ENCODE measurements at regions not wholly inside any gene's neighbourhood (a gene's known extent, or its start where the extent isn't known, plus 50 kb on each side); places are given as distances from the start of the nearest gene placed in this dataset.

DNA sequence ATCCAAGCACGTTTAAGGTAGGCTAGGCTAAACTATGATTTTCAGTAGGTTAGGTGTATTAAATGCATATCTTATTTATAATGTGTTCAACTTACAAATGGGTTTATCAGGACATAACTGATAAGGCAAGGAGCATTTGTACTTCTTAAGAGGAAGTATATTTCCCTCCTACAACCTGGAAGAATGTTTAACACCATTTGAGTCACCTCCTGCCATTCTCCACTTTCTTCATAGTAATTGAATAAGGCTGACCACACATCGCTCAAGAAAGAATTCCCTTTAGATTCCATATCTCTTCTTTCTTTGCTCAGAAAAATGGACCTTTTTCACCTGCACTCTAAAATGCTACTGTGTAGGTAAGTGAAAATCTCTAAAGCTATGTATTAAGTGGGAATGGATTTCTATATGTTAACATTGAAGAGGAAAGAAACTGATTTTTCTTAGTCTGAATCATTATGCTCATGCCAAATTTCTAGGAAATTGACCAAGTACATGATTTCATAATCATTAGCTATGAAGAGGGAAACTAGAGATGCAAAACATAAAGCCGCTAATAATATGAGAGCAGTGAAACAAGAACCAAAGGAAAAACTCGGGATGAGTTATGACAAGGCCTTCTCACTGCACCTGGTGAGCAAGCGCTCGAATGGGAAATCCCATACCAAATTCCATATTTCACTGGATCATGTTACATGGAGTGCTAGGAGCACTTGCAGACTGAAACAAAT lies 210.4 kb downstream of the ALDH8A1 start:
- DNase-seq (ENCODE audit: low read depth), result peak; percentile 59

DNA sequence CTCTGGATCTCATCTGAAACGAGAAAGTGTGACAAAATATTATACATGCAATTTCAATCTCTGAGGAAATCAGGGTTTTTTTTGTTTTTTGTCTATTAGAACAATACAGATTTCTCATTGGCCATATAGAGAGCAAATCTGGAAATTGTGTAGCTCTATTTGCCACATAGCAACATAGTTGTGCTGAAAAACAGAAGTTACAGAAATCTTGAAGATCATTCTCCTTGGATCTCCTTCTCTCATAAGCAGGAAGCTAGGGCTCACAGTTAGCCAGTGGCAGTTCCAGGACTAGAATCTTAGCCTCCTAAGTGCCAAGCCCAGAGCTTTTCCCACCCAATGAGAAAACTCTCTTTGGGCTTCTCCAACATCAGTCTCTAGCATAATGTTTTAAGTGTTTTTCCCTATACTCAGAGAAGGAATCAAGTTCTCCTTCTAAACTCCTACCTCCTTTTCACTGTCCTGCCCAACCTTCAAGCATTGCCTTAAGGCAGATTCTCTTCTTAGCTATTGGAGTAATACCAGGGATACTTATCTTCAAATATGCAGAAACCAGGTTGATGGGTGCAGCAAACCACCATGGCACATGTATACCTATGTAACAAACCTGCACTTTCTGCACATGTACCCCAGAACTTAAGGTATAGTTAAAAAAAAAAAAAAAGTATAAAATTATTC lies 211.6 kb downstream of the ALDH8A1 start:
- DNase-seq (ENCODE audit: low read depth), result no peak

DNA sequence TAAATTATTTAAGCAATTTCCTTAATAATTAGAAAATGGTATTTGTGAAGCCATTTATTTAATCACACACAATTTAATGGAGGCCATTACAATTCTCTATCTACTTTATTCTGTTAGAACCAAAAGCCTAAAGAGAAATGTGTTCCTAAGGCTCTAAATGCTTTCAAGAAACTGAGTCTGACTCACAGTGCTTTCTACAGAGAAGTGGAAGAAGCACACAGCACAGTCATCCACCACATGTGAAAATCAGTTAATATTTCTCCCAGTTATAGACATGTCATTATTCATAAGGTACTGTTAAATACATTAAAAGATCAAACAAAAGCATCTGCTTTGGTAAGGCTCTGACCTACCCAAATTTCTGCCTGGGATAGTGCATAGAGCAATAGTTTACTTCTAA lies 214.4 kb downstream of the ALDH8A1 start:
- no peak for DNase-seq (ENCODE audit: low read depth)

DNA sequence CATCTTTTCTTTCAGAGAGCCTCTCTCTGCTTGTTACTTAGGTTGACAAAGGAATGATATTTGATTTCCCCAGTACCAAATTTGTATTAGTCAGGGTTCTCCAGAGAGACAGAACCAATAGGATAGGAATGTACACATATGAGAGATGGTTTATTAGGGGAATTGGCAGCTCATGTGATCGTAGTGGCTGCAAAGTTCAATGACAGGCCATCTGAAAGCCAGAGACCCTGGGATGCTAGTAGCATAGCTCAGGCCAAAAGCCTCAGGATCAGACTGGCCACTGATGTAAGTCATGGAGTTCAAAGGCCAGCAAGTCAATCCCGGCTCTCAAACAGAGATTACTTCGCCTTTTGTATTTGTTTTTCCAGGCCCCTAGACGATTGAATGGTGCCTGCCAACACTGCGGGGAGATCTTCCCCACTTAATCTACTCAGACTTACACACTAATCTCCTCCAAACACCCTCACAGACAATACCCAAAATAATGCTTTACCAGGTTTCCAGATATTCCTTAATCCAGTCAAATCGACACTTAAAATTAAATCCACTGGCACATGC lies 215.5 kb downstream of the ALDH8A1 start:
- no peak for DNase-seq (ENCODE audit: low read depth)

DNA sequence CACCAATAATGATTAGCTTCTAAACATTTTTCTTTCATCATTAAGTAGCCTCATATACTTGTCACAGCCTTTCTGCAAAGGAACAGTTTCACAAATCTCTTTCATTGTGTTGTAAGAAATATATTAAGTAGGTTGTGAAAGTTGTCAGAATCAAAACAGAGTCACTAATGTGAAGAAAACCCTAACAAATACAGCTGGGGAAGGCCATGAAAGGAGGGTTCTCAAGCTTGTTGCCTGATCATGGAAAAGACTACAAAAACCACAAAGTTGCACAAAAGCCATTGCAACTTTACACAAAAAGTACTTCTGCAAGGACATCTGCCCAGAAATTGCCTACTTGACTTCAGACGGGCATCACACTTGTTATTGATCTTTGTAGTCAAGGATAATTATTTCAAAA lies 216.1 kb downstream of the ALDH8A1 start:
- peak; percentile 39 for DNase-seq (ENCODE audit: low read depth)

DNA sequence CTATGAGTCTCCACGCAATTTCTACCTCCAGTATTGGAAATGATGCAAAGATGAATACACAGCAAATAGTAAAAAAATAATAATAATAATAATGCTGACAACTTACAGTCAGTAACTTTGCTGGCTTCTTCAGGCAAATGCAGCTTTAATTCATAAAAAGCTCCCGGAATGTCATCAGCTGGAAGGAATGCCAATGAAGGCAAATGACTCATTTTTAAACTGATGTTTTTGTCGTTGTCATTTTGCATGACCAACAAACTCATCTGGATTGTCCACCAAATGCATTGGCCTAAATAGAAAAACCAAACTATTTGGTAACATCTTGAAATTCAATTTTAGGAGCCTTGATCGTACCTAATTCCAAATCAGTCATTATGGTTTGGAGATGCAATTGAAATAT lies 217.1 kb downstream of the ALDH8A1 start:
- no peak for DNase-seq (ENCODE audit: low read depth)

DNA sequence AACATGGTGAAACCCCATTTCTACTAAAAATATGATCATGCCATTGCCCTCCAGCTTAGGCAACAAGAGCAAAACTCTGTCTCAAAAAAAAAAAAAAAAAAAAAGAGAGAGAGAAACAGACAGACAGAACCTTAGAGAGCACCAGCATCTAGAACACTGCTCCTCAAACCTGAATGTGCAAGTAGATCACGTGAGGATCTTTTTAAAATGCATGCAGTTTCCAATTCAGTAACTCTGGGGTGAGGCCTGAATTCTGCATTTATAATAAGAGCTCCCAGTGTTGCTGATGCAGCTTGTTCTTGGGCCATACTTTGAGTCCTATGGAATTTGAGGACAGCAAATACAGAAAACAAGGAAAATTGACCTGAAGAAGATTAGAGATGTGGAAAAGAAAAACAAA lies 218.3 kb downstream of the ALDH8A1 start:
- no peak for DNase-seq (ENCODE audit: low read depth)

DNA sequence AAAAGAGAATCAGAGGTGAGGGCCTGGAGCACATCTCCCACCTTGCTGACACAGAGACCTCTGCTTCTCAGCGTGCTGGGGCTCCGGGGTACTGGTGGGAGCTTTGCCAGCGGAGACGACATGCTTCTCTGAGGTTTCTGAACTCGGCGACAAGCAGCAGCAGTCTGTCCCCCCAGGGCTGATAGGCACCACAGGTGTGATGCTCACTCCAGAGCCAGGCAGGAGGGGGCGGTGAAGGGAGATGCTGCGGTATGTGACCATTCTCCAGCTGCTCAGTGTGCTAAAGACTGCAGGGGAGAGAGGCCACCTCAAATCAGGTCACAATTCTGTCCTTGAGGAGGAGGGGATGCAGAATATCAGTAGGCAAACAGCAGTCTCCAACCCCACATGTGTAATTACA lies 219.9 kb downstream of the ALDH8A1 start:
- DNase-seq (ENCODE audit: low read depth), result no peak

DNA sequence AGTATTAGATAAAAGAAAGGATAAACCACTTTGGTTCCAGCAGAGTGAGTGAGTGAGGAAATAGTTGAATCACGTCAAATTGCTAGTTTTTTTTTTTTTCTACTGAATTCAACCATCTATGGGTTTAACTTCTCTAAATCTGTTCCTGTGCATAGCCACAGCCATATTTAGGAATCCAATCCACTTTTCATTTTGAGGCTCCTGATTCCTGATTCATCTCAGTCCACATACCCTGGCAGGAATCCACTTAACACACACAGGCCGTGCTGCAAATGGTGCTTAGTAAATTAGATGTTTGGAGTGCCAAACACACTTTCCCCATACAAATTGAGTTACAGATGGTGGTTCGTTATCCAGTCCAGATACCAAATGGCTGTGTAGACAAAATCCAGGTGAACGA lies 220.3 kb downstream of the ALDH8A1 start:
- DNase-seq (ENCODE audit: low read depth), result no peak

DNA sequence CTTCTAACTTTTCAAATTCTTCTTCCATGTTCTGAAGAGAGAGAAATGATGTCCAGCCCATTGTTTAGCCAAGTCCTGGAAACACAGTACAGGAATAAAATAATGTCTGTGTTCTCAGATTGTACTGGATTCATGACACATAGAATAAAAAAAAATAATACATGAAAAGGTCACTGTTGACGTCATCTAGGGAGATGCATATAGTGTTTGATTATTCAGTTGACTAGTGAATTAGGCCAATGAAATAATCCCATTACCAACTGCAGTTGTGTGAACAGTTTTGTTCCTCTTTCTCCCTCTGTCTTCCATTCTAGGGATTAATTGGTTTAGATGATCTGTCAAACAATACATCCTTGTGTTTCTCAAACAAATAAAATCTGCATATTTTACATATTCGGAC lies 222.8 kb downstream of the ALDH8A1 start:
- DNase-seq (ENCODE audit: low read depth), result no peak

DNA sequence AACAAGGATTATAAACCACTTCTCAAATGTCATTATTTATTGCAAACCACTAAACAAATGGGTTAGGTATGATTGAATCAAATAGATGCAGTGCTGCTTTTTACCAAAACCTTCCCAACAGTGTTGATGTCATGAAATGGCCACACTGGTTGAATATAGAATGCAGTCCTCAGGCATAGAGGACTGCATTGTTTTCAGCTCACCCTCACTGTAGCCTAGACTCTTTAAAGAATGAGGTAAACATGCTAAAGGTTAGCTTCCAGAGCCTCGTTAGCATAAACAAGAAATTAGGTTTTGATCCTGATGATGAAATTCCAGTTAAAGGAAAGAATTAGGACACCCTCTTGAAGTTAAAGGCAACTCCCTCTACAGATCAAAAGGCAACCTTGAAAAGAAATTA lies 224.3 kb downstream of the ALDH8A1 start:
- DNase-seq (ENCODE audit: low read depth), result no peak

DNA sequence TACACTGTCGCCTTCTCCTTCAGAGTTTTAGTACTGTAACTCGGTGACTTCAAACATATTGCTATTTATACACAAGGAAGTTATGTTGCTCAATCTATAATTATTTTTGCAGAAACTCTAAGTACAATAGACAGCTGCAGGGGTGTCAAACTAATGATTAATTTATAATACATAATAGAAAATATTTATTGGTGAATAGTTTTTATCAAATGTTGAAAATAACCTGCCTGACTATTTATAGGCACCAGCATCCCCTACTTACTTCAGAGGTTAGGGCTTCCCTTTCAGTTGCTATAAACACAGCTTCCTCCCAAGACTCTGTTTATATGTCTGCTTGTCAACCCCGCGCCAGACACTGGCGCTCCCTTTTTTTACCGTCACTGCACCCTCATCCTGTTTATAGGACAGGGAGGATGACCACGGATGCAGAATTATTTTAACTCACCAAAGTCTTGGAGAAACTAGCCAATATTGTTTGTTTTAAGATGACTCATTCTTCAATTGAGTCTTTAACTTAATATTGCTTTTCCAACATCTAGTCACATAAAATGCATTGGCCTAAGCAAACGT lies 225.0 kb downstream of the ALDH8A1 start:
- peak; percentile 59 for DNase-seq (ENCODE audit: low read depth)

DNA sequence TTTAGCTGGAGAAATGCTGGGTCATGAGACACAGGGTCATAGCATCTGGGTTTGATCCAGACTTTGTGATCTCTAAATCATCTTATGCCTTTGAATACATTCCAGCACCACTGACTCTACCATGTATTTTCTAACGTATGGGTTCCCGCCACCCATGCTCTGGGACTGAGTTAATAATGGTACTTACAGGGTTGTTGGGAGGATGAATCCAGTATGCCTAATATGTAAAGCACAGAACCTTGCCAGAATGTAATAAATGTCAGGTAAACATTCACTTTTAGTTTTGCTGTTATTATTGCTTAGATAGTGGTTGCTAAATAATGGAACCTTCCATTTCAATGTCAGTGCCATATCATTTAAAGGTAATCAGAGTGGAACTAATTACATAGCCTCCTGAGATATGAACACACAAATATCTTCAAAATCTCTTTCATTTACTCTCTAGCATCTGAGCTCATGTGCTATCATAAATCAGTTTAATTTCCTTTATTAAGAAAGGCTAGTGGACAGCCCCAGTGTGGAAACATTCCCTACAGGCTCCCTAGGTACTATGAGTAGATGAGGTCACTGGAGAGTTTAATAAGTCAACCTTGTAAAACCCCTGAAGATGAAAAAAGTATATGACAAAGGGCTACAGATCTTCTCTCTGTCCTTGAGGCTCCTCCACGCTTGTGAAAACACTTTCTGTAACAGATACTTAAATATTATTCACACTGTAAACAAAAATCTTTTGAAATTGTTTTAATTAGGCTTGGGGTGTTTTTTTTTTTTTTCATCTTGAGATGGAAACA lies 226.6 kb downstream of the ALDH8A1 start:
- DNase-seq (ENCODE audit: low read depth), result peak; percentile 56

DNA sequence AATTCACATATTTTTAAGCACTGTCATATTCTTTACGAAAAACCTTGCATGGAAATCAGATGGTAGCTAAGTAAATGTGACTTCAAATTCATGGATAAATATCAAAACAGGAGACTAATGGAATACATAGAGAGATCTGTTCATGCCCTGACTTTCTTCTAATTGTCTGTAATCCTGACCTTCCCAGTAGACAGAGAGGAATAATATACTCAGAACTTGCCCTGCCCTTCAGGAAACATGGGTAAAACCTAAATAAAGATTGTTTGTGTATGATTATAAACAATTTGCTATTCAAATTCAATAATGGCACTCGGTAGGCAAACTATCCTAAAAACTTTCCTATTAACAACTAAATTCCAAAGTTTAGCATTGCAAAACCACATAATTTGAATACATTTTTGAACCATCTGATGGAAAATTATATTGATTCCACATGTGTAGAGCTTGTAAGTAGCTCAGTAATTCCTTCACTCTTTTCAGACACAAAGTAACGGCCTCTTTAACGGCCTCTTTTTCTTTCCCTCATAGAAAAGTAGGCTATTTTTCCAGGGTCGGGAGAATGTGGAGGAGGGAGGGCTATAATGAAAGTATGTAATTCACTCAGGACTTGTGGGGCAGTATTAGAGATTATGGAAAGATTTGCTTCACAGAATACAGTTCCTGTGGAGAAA lies 227.6 kb downstream of the ALDH8A1 start:
- peak; percentile 76 for DNase-seq (ENCODE audit: low read depth)

DNA sequence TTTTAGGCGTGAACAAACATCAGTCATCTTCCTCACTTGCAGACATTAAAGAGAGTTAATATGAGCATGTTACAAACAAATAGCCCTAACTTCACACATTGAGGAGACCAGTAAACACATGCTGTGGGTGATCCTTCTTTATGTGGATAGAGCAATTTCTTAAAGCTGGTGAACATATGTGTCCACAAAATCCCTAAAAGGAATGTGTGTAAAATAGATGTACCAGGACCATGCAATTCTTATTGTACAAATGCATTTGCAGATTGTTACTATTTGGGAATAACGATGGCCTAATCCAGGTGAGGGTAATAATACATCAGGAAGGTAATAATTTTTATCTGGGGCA lies 228.9 kb downstream of the ALDH8A1 start:
- peak; percentile 14 for DNase-seq (ENCODE audit: low read depth)

DNA sequence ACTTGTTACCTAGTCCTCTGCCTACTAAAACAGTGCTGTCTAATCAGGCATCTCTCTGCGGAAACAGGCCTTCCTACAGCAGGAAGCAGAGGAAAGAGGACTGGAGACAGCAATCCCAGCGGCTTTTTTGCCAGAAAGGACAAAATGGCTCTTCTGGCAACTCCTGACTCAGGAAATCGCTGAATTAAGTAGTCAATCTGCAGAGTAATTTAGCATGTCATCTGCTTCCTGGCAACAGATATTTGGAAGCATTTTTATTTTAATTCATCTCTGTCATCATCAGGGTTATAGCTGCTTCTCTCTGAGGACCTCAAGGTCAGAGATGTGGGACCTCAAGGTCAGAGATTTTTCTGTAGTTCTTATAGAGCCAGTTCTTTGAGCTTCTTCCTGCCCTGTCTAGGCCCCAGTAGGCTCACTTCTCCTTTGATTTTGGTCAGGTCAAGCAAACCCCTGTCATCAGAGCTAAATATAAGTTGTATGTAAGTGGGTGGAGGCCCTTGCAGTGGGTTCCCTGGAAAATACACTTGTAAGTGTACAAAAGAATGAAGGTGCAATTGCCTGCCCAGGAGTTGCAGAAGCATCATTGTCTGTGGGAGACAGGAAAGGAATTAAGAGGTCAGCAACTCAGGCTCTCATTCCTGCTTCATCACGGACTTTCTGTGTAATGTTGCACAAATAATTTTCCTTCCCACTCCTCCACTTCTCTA lies 229.4 kb downstream of the ALDH8A1 start:
- DNase-seq (ENCODE audit: low read depth), result peak; percentile 20

DNA sequence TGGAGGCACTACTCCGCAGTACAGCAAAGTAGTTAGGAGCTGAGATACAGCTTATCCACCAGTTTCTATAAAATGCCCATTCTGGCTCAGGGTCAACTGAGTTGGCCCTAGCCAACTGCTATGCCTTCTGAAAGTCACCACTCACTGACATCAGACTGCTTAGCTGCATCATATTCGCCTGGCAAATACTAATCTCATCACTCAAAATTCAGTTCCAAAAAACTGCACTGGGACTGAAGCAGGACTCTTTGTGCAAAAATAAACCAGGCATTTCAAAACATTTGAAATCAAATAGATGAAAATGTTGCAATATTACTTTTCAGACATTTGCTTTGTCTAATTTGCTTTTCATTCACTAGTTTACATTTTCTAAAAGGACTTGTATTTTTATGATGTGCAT lies 230.0 kb downstream of the ALDH8A1 start:
- peak; percentile 48 for DNase-seq (ENCODE audit: low read depth)

DNA sequence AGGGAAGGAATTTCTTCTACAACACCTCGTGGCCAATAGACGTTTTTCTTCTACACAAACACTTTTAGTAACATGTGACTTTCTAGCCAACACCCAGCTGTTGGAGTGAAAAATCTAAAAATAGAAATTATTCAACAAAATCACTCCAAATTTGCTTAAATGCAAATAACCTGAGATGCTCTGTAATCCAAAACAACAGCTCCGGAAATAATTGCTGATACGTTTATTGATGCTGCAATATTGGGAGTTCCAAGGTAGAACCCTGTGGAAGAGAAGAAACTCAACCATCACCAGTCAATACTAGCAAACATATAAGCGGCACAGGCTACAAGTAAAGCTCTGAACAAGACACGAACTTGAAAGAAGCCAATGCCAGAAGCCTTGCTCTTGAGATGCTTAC lies 230.6 kb downstream of the ALDH8A1 start:
- no peak for DNase-seq (ENCODE audit: low read depth)

DNA sequence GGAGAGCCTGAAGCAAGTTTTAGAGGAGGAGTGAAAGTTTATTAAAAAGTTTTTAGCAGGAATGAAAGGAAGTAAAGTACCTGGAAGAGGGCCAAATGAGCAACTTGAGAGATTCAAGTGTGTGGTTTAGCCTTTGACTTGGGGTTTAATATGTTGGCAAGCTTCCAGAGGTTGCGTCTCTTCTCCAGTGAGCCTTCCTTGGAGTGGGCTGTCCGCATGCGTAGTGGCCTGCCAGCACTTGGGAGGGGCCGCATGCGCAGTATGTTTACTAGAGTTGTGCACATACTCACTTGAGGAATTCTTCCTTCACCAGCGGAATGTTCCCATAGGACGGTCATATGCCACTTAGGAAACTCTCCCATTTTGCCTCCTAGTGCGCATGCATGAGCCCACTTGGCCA lies 235.2 kb downstream of the ALDH8A1 start:
- no peak for DNase-seq (ENCODE audit: low read depth)

DNA sequence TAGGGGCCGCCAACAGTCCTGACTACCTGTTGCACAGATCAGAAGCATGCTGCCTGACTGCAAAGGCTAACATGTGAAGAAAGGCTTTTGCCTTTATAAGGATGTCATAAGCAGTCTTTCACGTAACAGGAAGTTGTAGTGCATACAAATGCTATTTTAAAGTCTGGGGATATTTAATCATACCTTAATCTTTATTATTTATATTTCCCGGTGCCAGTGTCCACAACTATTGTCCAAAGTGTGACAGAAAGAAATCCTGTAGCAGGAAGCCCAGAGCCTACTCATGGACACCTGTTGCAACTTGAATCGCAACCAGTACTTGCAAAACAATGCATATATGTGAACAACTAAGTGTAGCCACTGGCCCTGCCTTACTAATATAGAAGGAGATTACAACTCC lies 235.8 kb downstream of the ALDH8A1 start:
- no peak for DNase-seq (ENCODE audit: low read depth)

DNA sequence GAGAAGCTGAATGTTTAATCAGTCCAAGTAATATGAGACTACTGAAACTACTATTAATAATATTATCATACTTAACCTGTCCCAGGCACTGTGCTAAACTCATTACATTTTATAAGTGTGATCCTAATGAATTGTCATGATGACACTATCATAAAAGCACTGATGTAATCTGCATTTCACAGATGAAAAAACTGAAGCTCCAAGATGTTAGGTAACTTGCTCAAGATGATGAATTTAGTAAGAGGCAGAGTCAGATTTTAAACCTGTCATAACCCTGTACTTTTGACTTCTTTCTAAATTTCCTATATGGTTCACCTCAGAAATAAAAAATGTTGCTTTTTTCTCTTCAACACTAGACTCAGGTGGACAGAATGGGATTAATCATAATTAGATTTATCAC lies 237.6 kb downstream of the ALDH8A1 start:
- DNase-seq (ENCODE audit: low read depth), result no peak

All from fibroblast of gingiva (primary cell).